Left ventricle myocardium inferior (tissue), 1 donor: ENCODE measurements at regions not wholly inside any gene's neighbourhood (a gene's known extent, or its start where the extent isn't known, plus 50 kb on each side); places are given as distances from the start of the nearest gene placed in this dataset.
A peak's percentile ranks its signal among the peaks of the same experiment; 100 is the strongest.

ENCODE experiments used
- DNase-seq: peaks from one replicate; pipeline ENCODE4 v3.0.0-alpha.2; 2020
- H3K27ac ChIP-seq: fragments of 200-600 bp; replicated peaks from 2 replicates; pipeline ENCODE4 v1.8.0; 2021
- H3K27me3 ChIP-seq: fragments of 200-600 bp; 2 replicates; pipeline ENCODE4 v1.8.0; 2021; ENCODE audit warnings: low read depth
- H3K36me3 ChIP-seq: fragments of 200-600 bp; 2 replicates; pipeline ENCODE4 v1.8.0; 2021
- H3K4me1 ChIP-seq: fragments of 200-600 bp; 2 replicates; pipeline ENCODE4 v1.8.0; 2021
- H3K4me3 ChIP-seq: fragments of 200-600 bp; 2 replicates; pipeline ENCODE4 v1.8.0; 2021; ENCODE audit warnings: mild to moderate bottlenecking, moderate library complexity
- H3K9me3 ChIP-seq: fragments of 200-600 bp; replicated peaks from 2 replicates; pipeline ENCODE4 v1.8.0; 2021
- CTCF ChIP-seq: fragments of 200-600 bp; IDR thresholded peaks from 2 replicates; pipeline ENCODE4 v1.8.0; 2021; ENCODE audit warnings: antibody characterized with exemption, mild to moderate bottlenecking, borderline replicate concordance
- intact Hi-C: fragments of 100-400 bp; cut with micrococcal nuclease; formaldehyde crosslinking; loops from one replicate; pipeline ENCODE4 v1.11.0; 2022
- donor health status: DM: no; HTN: yes; CAD: no; lungs with severe emphysema.

- no peaks in the 10 kb centered on the region for H3K4me1 ChIP-seq
- no peak for DNase-seq
- peak; percentile 15 for TF ChIP-seq CTCF
- H3K4me3 ChIP-seq, result no peak overlapping the region
- H3K27me3 ChIP-seq, result no peaks in the 10 kb centered on the region
- no peaks in the 10 kb centered on the region for H3K36me3 ChIP-seq
- no peaks in the 10 kb centered on the region for H3K9me3 ChIP-seq
- intact Hi-C loops, result no loop called here
- H3K27ac ChIP-seq, result no peak overlapping the region
These were observed 155.8 kb downstream of the FAM47B start for GRCh38 chrX:35098419-35098818.

- no peak overlapping the region for H3K27ac ChIP-seq
- H3K36me3 ChIP-seq, result no peaks in the 10 kb centered on the region
- no peak for DNase-seq
- no peaks in the 10 kb centered on the region for H3K27me3 ChIP-seq
- TF ChIP-seq CTCF, result no peak
- H3K9me3 ChIP-seq, result no peaks in the 10 kb centered on the region
- H3K4me1 ChIP-seq, result no peaks in the 10 kb centered on the region
- no peak overlapping the region for H3K4me3 ChIP-seq
- intact Hi-C loops, result no loop called here
These were observed 159.3 kb downstream of the FAM47B start for GRCh38 chrX:35101901-35102300.

- H3K4me1 ChIP-seq, result no peaks in the 10 kb centered on the region
- intact Hi-C loops, result no loop called here
- H3K27ac ChIP-seq, result no peak overlapping the region
- H3K9me3 ChIP-seq, result no peaks in the 10 kb centered on the region
- H3K36me3 ChIP-seq, result no peaks in the 10 kb centered on the region
- no peak overlapping the region for H3K4me3 ChIP-seq
- no peak for TF ChIP-seq CTCF
- no peak for DNase-seq
- H3K27me3 ChIP-seq, result no peaks in the 10 kb centered on the region
These were observed 162.0 kb downstream of the FAM47B start for GRCh38 chrX:35104626-35105025.

GRCh38 chrX:35115205-35115604 is 172.6 kb downstream of the FAM47B start:
- no peaks in the 10 kb centered on the region for H3K4me1 ChIP-seq
- H3K36me3 ChIP-seq, result no peaks in the 10 kb centered on the region
- H3K27me3 ChIP-seq, result no peaks in the 10 kb centered on the region
- no peak for TF ChIP-seq CTCF
- H3K4me3 ChIP-seq, result no peak overlapping the region
- H3K9me3 ChIP-seq, result no peaks in the 10 kb centered on the region
- no peak for DNase-seq
- intact Hi-C loops, result no loop called here
- H3K27ac ChIP-seq, result no peak overlapping the region

- H3K4me3 ChIP-seq, result no peak overlapping the region
- H3K27me3 ChIP-seq, result no peaks in the 10 kb centered on the region
- intact Hi-C loops, result no loop called here
- H3K36me3 ChIP-seq, result no peaks in the 10 kb centered on the region
- no peak overlapping the region for H3K27ac ChIP-seq
- TF ChIP-seq CTCF, result no peak
- H3K9me3 ChIP-seq, result no peaks in the 10 kb centered on the region
- DNase-seq, result no peak
- no peaks in the 10 kb centered on the region for H3K4me1 ChIP-seq
These were observed 180.2 kb downstream of the FAM47B start for GRCh38 chrX:35122756-35123155.

- no peaks in the 10 kb centered on the region for H3K36me3 ChIP-seq
- no peaks in the 10 kb centered on the region for H3K4me1 ChIP-seq
- H3K9me3 ChIP-seq, result no peaks in the 10 kb centered on the region
- H3K27ac ChIP-seq, result no peak overlapping the region
- H3K4me3 ChIP-seq, result no peak overlapping the region
- no peaks in the 10 kb centered on the region for H3K27me3 ChIP-seq
- no peak for TF ChIP-seq CTCF
- DNase-seq, result no peak
- intact Hi-C loops, result no loop called here
These were observed 206.9 kb downstream of the FAM47B start for GRCh38 chrX:35149517-35149916.
